Sigmoid colon (tissue), 6 donors: ENCODE measurements at regions not wholly inside any gene's neighbourhood (a gene's known extent, or its start where the extent isn't known, plus 50 kb on each side); places are given as distances from the start of the nearest gene placed in this dataset.

Source experiments
- DNase-seq: peaks from one replicate; pipeline ENCODE4 v3.0.0-alpha.2; 2019
- H3K27ac ChIP-seq, 4 donors: fragments of 200-600 bp; sonication (generic); one replicate each; pipeline ENCODE4 v1.5.1; 2016 to 2019; ENCODE audit warnings: mild to moderate bottlenecking in 1 of 4
- H3K27me3 ChIP-seq, 3 donors: fragments of 200-600 bp; sonication (generic); one replicate each; pipeline ENCODE4 v1.5.1; 2019; ENCODE audit warnings: mild to moderate bottlenecking in 1 of 3
- H3K36me3 ChIP-seq, 4 donors: fragments of 200-600 bp; sonication (generic); one replicate each; pipeline ENCODE4 v1.5.1; 2016 to 2019
- H3K4me1 ChIP-seq, 4 donors: fragments of 200-600 bp; sonication (generic); one replicate each; pipeline ENCODE4 v1.5.1; 2017 to 2019
- H3K4me3 ChIP-seq, 4 donors: fragments of 200-600 bp; sonication (generic); one replicate each; pipeline ENCODE4 v1.5.1; 2017 to 2019; ENCODE audit warnings: mild to moderate bottlenecking in 2 of 4, moderate library complexity in 1 of 4
- H3K9me3 ChIP-seq, 4 donors: fragments of 200-600 bp in 3 of 4; sonication (generic) in 3 of 4; one replicate each; pipeline versions ENCODE4 v1.5.1 to v1.6.1; 2013 to 2019
- EP300 ChIP-seq, 4 donors: sonication (generic); formaldehyde crosslinking; IDR thresholded peaks; one replicate each; pipeline ENCODE4 v1.6.1; 2017; ENCODE audit warnings: antibody characterized with exemption in 4 of 4
- POLR2A ChIP-seq, 2 donors: fragments of 450-650 bp; IDR thresholded peaks; one replicate each; pipeline ENCODE4 v1.6.1; 2016; ENCODE audit warnings: antibody characterized with exemption in 2 of 2, mild to moderate bottlenecking in 2 of 2, moderate library complexity in 2 of 2
- POLR2AphosphoS5 ChIP-seq, 4 donors: sonication (generic); formaldehyde crosslinking; IDR thresholded peaks; one replicate each; pipeline ENCODE4 v1.6.1; 2017; ENCODE audit warnings: antibody characterized with exemption in 4 of 4
- WGBS, 2 donors: extraction: QIAGEN DNeasy Blood & Tissue Kit; methylation state at CpG; one replicate each; pipeline ENCODE4 v1.1.7; 2013; 5-methylcytosine and 5-hydroxymethylcytosine counted together
- intact Hi-C: fragments of 100-400 bp; cut with DNase I; formaldehyde crosslinking; loops from one replicate; pipeline ENCODE4 v1.15.1; 2023
- TF ChIP-seq, protein P1 (sequence below), 4 experiments: fragments of 450-650 bp in 3 of 4; fragments of 200-600 bp in 1 of 4; IDR thresholded peaks; one replicate each; pipeline ENCODE4 v1.5.1; 2016 to 2019; ENCODE audit warnings: antibody characterized with exemption in 4 of 4, mild to moderate bottlenecking in 3 of 4, moderate library complexity in 2 of 4
- donor health status: healthy with polysubstance abuse.
- donor health status: healthy.

DNA sequence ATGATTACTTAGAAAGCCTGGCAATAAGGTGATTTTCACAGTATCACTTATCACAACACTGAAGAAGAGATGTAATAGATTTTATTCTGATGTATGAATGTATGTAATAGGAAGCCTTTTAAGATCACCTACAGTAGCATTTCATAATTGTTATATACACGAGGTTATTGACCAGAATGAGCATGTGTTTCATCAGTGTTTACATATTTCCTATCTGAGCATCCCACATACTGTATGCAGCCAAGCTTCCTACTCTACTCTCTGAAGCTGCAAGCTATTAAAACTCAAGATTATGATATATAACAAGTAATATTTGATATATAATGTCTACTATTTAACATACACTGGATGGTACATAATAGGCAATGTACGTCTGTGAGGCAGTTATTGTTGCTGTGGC is 190.9 kb upstream of the S100G start:
- no peaks in the 10 kb centered on the region for H3K36me3 ChIP-seq
- 54 to 62% methylated on average over 2 of the region's 2 CpGs for WGBS, 2 donors
- intact Hi-C loops: no loop called here

DNA sequence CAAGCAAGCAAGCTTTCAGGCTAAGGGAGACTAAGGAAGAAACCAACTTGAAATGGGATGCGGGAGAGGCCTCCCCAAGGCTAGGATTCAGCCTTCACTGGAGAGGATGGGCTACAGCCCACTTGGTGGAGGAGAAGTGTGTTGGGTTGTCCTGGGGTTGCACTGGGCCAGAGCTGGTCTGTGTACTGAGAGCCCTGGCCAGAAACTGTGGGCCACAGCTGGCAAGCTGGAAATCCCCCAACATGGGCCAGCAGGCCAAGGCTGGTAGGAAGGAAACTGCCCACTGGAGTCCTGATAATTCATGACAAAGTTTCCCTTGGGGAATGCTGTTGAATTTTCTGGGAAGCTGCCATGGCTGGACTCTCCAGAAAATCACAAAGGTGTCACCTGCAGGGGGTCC is 188.0 kb upstream of the S100G start:
- Histone ChIP-seq H3K27ac (peak overlapping the region in 1 of 4 donors; percentile 32), H3K36me3 (no peaks in the 10 kb centered on the region), H3K4me3 (no peak overlapping the region), H3K4me1 (peaks cover 0 to 12% (median 5%) of the 10 kb centered on the region in 4 donors), H3K27me3 (no peaks in the 10 kb centered on the region), H3K9me3 (no peaks in the 10 kb centered on the region)
- WGBS, 2 donors: 90 to 100% methylated on average over 1 of the region's 1 CpG
- DNase-seq: no peak
- intact Hi-C loops: no loop called here
- TF ChIP-seq EP300 (IDR thresholded peaks at IDR 0.05) (no peak), POLR2AphosphoS5 (IDR thresholded peaks at IDR 0.05) (no peak), POLR2A (IDR thresholded peaks at IDR 0.05) (no peak)
- TF ChIP-seq, protein P1, sequence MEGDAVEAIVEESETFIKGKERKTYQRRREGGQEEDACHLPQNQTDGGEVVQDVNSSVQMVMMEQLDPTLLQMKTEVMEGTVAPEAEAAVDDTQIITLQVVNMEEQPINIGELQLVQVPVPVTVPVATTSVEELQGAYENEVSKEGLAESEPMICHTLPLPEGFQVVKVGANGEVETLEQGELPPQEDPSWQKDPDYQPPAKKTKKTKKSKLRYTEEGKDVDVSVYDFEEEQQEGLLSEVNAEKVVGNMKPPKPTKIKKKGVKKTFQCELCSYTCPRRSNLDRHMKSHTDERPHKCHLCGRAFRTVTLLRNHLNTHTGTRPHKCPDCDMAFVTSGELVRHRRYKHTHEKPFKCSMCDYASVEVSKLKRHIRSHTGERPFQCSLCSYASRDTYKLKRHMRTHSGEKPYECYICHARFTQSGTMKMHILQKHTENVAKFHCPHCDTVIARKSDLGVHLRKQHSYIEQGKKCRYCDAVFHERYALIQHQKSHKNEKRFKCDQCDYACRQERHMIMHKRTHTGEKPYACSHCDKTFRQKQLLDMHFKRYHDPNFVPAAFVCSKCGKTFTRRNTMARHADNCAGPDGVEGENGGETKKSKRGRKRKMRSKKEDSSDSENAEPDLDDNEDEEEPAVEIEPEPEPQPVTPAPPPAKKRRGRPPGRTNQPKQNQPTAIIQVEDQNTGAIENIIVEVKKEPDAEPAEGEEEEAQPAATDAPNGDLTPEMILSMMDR (IDR thresholded peaks at IDR 0.05): no peak

More for the DNA sequence above, 190.9 kb upstream of the S100G start:
- no peaks in the 10 kb centered on the region for H3K27me3 ChIP-seq
- H3K27ac ChIP-seq: no peak overlapping the region
- H3K4me1 ChIP-seq: peaks cover 0 to 12% (median 5%) of the 10 kb centered on the region in 4 donors
- H3K9me3 ChIP-seq: no peaks in the 10 kb centered on the region
- H3K4me3 ChIP-seq: no peak overlapping the region
- no peak for DNase-seq
- TF ChIP-seq, protein P1 (IDR thresholded peaks at IDR 0.05): no peak
- no peak for TF ChIP-seq EP300 (IDR thresholded peaks at IDR 0.05)
- no peak for TF ChIP-seq POLR2A (IDR thresholded peaks at IDR 0.05)
- no peak for TF ChIP-seq POLR2AphosphoS5 (IDR thresholded peaks at IDR 0.05)

DNA sequence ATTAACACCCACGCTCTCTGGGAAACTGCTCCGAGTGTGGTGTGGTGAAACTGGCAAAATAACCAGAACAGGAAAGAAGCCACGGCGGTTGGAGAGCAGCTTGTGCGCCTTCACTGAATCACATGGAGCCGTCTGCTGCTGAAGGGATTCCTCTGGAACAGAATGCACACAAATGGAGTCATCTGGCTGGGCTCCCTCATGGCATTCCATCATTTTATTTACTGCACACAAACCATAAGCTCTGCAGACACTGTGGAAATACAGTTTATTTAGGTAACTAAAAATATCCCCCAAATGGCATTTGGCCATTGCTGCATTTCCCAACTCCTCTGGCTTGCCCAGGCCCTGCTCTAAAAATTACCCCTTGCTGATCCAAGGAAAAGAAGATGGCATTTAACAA is 187.0 kb upstream of the S100G start:
- H3K4me1 ChIP-seq: peaks cover 0 to 12% (median 5%) of the 10 kb centered on the region in 4 donors
- intact Hi-C loops: no loop called here
- WGBS, 2 donors: 81 to 87% methylated on average over 6 of the region's 6 CpGs
- no peaks in the 10 kb centered on the region for H3K9me3 ChIP-seq
- H3K36me3 ChIP-seq: no peaks in the 10 kb centered on the region
- no peak for TF ChIP-seq EP300 (IDR thresholded peaks at IDR 0.05)
- no peak for TF ChIP-seq POLR2A (IDR thresholded peaks at IDR 0.05)
- TF ChIP-seq POLR2AphosphoS5 (IDR thresholded peaks at IDR 0.05): no peak
- TF ChIP-seq, protein P1 (IDR thresholded peaks at IDR 0.05): no peak
- H3K27me3 ChIP-seq: no peaks in the 10 kb centered on the region
- DNase-seq: no peak
- peak overlapping the region in 2 of 4 donors; percentile 32 to 36 for H3K27ac ChIP-seq
- no peak overlapping the region for H3K4me3 ChIP-seq

DNA sequence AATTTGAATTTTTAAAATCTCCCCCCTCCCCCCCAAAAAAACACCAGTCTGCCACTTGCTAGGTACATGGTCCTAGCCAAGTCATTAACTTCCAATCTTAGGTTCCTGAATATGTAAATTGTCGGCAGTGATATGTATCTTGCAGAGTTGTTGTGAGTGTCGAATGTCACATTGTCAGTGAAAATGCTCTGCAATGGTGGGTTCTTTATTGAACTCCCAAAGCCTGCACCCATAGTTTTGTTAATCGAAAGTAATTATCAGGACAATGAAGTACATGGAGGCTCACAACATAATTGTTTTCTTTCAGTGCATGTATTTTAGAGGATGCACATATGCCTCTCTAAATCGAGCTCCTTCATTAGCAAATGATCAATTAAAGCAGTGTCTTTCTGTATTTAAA is 185.6 kb upstream of the S100G start:
- no peak for DNase-seq
- H3K4me1 ChIP-seq: peaks cover 0 to 12% (median 5%) of the 10 kb centered on the region in 4 donors
- no peak overlapping the region for H3K27ac ChIP-seq
- no peaks in the 10 kb centered on the region for H3K9me3 ChIP-seq
- H3K27me3 ChIP-seq: no peaks in the 10 kb centered on the region
- TF ChIP-seq, protein P1 (IDR thresholded peaks at IDR 0.05): no peak
- TF ChIP-seq POLR2AphosphoS5 (IDR thresholded peaks at IDR 0.05) (no peak), POLR2A (IDR thresholded peaks at IDR 0.05) (no peak), EP300 (IDR thresholded peaks at IDR 0.05) (no peak)
- intact Hi-C loops: no loop called here
- no peaks in the 10 kb centered on the region for H3K36me3 ChIP-seq
- 82 to 88% methylated on average over 4 of the region's 4 CpGs for WGBS, 2 donors
- H3K4me3 ChIP-seq: no peak overlapping the region
